ENCODE measurements at regions not wholly inside any gene's neighbourhood (a gene's known extent, or its start where the extent isn't known, plus 50 kb on each side); places are given as distances from the start of the nearest gene placed in this dataset.

DNA sequence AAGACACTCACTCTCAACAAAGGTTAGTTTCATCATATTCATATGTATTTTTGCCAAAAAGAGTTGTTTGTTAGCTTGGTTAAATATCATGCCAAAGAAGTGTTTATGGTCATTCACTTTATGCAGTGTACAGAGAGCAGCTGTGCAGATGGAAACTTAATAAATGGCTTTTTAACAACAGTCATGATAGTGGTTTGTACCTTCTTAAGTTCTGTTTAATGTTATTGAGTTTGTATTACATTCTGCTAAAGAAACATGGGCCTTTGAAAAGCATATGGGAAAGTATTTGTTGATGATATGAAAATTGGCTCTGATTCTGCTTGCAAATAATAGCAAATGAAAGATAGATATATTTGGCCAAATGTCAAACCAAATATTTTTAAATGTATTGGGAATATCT, 607.3 kb downstream of the NCAM2 start:
- DNase-seq = no peak

DNA sequence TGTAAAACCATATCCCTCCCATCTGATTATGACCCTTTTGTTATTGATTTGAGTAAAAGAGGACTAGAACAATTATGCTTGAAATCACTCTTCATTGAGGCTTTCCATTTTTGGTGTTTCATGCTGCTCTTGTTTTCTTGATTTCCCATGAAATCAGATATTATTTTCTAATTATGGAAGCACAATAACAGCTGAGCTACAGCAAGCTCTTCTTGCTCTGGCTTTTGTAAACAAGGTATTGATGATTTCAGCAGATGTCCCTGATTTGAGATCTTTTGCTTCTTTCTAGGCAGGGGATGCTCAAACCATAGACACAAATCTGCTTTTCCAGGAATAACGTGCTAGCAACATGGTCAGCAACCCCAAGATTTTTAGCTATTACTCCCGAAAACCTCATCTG, 607.8 kb downstream of the NCAM2 start:
- DNase-seq = no peak

DNA sequence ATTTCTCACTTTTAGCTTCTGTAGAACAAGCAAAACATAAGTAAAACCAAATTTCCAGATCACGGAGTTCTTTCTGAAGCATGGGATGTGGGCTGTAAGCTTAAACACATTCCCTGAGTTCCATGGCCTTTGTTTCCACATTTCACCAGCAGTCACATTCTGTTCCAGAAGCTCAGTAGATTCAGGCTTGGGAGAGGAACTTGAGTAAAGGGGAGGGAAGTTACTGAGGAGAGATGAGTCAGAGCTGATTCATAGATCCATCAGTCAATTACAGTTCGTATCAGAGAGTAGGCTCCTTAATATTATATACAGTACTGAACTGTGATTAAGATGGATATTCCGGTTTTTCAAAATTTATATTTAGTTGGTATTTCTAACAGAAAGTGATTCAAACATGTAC, 614.3 kb downstream of the NCAM2 start:
- DNase-seq = no peak

DNA sequence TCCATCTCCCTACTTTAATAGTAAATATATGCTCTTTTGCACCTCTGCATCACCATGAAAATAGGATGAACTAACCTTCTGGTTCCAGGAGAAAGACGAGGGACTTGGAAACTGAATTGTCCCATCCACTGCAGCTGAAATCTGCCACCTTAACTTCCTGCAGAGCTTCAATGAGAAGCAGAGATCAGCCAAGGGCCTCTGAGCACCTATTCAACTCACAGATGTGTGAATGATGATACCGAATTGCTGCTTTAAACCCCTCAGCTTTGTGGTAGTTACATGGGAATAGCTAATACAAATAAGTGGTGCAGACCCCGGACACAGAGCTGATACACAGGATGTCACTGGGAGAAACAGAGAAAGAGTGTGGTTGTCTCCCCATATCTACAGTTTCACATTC, 616.8 kb downstream of the NCAM2 start:
- no peak for DNase-seq

DNA sequence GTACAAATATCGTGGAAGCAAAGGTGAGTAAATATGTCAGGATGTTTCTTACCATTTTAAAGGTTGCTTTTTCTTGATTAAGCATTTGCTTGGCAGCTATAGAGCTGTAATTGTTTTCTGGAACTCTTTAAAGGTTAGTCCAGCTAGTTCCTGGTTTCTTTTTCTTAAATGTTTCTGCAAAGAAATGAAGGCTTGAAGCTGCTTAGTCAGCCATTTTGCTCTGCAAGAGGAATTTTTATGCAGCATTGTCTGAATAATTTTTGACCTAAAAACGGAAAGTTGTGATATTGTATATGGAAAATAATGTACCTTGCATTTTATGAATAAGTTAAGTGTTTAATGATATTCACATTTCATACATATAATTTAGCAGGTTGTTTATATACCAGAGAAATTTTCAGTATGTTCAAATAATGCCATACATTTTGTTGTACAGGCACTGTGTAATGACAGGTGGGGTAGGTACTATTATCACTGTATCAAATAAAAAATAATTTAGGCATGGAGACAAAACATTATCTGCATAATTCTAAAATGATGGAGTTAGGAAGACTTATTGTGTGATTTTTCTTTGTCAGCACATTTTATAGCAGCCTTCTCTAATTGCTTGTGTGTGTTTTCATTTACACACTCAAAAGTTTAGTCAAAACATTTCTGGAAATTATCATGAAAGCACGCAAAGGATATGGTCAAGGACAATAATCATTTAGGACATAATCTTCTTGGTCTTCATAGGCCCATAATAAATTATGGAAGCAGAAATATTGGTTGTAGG, 624.4 kb downstream of the NCAM2 start:
- DNase-seq = no peak

DNA sequence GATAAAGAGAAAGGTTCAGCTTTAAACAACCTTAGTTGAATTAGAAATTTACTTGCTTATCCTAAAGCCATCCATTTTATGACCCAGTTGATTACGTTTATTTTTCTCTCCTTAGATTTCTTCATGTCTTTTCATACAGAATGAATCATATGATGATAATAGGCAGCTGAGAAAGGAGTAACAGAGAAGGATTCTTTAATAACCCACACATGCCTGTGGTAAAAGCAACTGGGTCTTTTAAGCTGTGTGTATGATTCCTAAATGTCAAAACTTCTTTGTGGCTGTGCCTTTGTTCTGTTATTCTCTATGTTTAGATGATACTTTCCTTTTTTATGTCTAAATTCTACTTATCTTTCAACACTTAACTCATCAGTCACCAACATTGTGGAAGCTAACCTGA, 626.5 kb downstream of the NCAM2 start:
- DNase-seq = no peak

DNA sequence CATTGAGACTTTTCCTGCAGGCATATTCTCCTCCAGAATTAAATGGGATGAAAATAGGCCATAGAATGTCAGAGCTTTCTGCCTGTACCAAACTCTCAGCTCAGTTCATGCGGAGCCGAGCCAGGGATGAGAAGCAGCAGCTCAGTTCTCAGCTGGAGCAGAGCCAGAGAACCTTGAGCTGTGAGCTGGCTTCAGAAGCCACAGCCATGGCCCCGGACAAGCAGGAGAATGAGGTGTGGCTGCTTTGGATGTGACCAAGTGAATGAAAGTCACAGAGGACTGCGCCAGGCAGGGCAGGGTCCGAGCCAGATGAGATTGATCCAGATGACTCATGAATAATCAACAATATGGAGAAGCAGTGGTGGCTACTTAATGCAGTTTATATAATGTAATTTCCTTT, 633.8 kb downstream of the NCAM2 start:
- DNase-seq = no peak

DNA sequence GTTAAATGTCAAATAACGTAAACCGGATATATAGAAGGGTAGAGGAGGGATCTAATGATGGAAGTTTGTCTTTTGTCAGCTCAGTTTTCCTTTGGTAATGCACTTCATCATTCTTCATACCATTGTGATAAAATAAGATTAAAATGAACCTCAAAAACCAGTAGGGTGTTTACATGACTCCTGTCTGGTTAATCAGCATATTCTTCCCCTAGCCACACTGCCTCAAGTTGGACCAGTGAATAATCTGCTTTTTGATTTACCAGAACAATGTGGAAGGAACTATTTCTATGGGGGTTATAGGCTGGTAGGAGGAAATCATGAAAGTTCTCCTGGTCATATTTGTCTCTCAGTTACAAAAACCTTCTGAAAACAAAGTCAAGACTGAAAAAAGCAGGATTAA, 634.7 kb downstream of the NCAM2 start:
- DNase-seq = no peak

DNA sequence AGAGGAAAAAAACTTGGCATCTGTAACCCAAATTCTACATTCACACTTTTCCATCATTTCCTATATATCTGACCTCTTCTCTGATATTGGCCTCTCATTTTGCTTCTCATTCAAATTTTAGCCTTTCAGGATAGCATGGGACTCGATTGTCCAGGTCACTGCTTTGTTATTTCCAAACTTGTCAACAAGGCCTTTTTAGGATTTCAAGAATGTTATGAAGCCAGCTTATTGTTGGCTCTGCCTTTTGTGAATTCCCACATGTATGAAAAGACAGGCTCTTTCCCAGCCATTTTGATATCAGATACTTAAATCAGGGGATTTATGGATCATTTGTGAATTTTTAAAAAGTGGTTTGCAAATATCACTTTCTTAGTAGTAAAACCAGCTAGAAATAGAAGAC, 663.5 kb downstream of the NCAM2 start:
- no peak for DNase-seq

DNA sequence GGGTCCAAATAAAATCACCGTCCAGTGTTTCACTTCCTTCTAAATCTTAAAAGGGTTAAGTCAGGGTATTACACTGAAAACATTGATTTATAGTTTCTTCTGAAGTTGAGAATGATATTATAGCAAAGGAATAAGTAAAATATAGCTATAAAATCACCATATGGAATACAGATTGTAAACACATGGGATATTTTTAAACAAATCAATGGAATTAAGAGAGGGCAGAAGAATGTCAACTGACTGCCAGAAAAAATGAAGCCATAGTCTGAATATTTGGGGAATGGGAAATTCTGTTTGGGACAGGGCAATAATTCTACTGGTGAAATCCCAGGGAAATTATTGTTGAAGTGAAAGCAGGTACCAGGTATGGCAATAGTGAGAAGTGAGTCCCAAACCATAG, 664.6 kb downstream of the NCAM2 start:
- no peak for DNase-seq

DNA sequence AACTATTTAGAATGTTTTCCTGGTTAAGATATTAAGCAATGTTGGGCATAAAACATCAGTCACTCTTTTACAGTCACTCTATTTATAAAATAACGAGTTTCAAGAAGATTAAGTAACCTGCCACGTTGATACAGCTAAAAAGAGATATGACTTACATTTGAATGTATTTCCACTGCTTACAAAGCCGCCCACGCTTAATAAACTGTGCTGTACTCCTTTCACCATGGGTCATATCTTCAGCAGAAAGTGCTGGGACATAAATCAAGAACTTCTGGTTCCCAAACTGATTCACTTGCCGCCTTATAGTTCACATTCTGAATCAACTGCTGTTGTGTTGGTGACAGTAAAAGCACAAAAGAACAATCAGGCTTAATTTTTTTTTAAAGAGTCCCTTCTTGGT, 666.7 kb downstream of the NCAM2 start:
- no peak for DNase-seq

DNA sequence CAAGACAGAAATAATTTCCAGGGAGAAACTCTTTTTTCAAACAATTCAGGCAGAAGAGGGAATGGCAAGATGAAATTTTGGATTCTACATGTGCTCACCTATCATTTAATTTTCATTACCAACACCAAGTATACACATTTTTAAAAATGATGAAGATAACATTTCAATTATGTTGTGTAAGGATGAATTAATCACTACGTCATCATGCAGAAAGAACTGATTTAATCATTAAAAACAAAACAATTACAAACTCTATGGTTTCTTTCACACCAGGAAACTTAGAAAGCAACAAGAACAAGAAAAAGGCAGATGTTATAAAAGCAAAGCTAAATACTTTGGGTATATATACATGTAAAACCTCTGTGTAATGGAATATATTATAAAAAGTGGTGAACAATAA, 668.5 kb downstream of the NCAM2 start:
- DNase-seq = no peak

DNA sequence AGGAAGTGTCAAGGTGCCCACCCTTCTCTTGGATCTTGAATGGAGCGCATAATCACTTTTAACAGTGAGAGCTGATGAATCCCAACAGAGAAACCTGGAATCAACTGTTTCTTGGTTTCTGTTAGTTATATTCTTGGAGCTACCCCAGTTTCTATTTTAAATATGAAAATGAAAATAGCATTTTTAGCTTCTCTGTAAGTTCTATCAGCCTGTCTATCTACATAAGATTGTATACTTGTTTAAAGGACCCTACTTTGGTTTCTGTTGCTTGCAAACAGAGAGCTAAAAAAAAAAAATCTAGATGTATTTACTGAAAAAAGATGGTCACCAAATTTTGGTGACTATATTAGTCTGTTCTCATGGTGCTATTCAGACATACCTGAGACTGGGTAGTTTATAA, 670.0 kb downstream of the NCAM2 start:
- no peak for DNase-seq

DNA sequence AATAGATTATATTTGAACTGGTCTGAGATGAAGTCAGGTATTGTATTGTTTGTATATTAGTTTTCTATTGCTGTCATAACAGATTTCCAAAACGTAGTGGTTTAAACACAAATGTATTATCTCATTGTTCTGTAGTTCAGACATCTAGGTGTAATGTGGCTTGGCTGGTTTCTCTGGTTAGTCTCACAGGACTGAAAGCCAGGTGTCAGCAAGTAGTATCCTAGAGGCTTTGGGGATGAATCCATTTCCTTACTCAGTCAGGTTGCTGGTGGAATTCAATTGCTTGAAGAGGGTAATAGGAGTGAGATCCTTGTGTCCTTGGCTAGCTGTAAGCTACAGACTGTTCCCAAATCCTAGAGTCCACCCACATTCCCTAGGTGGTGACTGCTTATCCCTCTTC, 675.8 kb downstream of the NCAM2 start:
- DNase-seq = no peak

DNA sequence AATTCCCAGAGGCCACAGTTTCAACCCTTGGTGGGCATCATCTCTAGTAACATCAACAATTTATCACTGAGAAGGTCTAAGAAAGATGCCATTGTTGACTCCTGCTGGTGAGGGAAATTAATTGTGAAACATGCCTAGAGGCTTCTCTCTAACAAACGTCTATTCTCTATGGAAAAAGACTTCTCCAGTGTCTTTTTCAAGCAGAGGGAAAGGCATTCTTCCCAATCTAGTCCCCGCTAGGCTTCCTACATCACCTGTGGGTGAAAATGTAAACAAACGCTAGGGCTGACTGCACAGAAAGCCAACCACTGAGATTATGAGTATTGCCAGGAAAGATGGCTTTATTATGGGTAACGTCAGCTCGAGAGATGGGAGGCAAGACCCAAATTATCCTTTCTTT, 677.4 kb downstream of the NCAM2 start:
- DNase-seq = no peak

DNA sequence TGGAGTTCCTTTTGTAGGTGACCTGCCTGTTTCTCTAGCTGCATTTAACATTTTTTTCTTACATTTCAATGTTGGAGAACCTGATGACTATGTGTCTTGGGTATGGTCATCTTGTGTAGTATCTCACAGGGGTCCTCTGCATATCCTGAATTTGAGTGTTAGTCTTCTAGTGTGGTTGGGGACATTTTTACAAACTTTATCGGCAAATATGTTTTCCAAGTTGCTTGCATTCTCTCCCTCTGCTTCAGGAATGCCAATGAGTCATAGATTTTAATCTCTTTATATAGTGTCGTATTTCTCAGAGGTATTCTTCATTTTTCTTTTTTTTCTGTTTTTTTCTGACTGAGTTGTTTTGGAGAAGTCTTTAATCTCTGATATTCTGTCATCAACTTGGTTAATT, 684.0 kb downstream of the NCAM2 start:
- DNase-seq = no peak

DNA sequence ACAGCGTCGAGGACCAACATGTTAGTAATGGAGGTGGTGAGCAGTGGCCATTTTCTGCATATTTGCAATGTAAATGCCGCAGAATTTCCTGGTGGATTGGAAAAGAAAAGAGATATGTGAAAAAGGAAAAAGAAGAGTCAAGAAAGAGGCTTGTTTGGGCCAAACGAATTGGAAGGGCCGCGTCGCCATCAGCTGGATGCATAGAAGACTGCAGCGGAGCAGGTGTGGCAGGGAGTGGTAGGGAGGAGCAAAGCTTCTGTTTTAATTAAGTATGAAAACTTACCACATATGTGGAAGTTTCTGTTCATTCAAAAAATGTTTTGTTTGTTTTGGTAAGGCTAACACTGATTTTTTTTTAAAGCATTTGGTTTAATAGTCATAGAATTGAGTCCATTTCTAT, 690.7 kb downstream of the NCAM2 start:
- DNase-seq = no peak

DNA sequence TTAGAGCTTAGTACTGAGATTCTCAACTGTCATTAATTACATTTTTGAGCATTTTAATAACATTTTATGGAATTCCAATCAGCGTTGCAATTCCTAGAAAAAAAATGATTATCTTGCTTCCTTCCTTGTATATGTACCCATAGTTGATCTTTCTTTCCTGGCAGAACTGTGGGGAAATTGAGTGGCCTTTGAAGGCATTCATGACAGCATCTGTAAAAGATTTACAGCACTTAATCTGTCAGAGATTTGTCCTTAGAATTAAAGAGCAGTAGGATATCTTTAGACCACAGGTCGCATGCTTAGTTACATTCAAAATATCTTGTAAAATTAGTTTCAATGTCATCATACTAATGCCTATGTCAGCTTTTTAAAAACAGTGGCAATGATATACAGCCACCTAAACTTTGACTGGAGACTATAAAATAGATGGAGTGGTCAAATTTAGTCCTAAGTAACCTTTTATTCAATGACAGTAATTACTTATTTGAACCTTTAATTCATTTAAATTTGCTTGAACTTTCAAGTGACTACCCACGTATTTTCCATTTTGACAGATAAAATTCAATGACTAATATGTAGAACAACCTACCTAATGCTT, 692.0 kb downstream of the NCAM2 start:
- DNase-seq = no peak

DNA sequence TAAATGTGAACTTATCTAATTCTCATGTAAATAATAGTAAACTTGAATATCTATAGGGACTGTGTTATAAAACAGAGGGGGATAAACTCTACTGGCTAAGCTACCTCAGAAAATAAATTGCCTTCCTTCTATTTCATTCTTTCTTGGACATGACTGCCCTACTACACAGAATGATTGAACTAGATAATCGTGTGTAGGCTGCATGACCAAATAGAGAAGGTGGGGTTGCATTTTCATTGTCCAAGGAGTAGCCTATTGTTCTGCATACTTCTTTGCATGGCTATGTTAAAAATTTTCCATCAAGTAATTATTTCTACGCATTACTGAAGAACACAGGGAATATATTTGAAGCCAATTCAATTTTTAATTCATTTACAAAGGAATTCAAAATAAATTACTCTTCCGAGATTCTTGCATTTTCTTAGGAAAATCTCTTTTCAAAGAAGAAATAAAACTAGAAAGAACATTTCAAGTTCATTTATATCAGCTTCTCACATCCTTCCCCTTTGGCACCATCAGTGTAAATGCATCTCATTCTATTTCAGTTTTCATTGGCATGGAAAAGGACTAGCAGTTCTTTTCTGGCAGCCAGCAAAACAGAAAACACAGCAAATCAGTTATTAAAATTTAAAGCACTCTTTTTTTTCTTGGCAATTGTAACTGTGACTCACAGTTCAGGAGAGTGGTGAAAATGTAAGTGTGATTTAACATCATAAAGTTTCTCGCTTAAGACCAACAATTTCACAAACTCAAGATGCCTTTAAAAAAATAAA, 714.7 kb downstream of the NCAM2 start:
- no peak for DNase-seq

DNA sequence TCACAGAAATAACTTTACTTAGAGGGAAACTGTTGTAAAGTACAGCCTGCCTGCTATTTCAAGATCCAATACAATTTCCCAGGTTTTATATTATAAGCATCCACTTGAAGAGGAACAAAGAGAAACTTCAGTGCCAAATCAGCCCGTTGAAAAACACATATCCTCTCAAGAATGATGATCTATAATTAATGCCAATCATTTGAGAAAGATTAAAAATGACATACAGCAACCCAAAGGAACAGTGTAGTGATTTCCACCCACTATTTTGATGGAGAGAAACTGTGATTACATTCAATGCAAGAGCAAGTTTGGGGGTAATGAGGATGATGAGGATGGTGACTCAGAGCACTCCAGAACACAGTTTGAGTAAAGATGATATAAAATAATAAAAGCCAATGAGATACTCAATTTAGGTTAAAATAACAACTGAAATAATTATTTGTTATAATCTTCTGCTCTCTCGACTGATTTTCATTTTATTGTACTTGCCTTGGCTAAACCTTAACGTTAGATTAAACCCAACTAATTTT, 715.5 kb downstream of the NCAM2 start:
- no peak for DNase-seq

DNA sequence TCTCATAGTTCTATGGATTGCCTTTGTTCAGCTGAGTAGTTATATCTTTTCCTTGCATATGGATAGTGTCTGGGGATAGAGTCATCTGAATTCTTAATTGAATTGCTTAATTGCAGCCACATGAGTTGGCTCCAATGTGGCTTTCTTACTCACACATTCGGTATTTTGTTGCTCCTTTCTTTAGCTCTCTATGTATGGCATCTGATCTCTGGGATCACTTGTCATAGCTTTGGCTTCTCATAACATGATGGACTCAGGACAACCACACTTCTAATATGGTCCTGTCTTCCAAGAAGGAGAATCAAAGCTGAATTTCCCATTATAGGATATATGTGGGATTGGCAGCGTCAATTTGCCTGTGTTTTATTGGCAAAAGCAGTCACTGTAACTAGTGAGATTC, 716.2 kb downstream of the NCAM2 start:
- no peak for DNase-seq

DNA sequence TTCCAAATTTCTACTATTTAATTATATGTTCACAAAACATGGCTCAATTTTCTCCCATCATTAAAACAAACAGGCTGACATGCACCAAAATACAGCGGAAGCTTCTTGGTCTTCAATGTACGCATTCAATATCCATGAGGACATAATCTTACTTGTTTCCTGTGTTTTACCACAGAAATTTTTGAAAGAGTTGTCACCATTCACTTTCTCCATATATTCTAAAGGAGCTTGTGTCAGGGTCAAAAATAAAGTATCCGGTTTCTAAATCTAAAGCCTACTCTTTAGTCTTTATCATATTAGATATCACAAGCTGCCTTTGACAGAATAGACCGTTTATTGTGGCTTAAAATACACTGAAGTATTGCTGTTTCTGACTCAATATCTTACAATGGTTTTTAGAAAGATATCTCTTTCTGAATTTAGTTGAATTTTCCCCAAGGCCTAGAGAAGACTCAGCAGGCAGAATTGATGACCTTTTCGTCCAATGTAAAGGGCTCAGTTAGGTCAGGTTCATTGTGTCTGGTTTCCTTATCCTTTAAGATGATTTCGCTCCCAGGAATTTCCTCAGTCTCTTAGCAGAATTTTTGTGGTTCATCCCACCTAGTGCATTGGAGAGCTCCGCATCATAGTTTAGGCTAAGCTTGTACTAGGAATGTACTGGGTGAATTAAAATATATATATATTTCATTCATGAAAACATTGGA, 717.2 kb downstream of the NCAM2 start:
- no peak for DNase-seq

DNA sequence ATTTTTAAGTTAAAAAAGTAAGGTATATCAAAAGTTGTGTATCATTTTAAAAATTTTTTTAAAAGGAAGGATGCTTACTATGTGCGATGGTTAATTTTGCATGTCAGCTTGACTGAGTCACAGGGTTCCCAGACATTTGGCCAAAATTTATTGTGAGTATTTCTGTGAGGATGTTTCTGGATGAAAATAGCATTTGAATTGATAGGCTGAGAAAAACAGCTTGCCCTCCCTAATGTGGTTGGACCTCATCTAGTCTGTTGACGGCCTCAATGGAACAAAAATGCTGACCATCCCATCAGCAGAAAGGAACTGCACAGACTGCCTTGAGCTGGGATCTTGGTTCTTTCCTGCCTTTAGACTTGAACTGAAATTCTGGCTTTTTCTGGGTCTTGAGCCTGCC, 724.5 kb downstream of the NCAM2 start:
- no peak for DNase-seq

Measured in retina (tissue), 1 donor.